ENCODE measurements at regions not wholly inside any gene's neighbourhood (a gene's known extent, or its start where the extent isn't known, plus 50 kb on each side); places are given as distances from the start of the nearest gene placed in this dataset.

GRCh38 chr9:27701587-27701986, 128.3 kb upstream of the C9orf72 start:
- ChIA-PET CTCF (no interaction called here), POLR2A (ENCODE audit: low non-redundant PET) (no interaction called here)
- no peak overlapping the region for H3K27ac ChIP-seq
- no peak for DNase-seq (ENCODE audit: low spot score)
- no peak for TF ChIP-seq CTCF (conservative IDR thresholded peaks at IDR 0.05; ENCODE audit: low read depth)

- POLR2A ChIA-PET (ENCODE audit: low non-redundant PET): no interaction called here
- CTCF ChIA-PET: interaction anchor here (0.9 kb wide), 1 partner anchor 14 kb away, joined by 5 read pairs; no protein-coding TSS in a partner anchor
- no peak for DNase-seq (ENCODE audit: low spot score)
- no peak for TF ChIP-seq CTCF (conservative IDR thresholded peaks at IDR 0.05; ENCODE audit: low read depth)
- H3K27ac ChIP-seq: no peak overlapping the region
Observed at GRCh38 chr9:27703216-27703980, 130.1 kb upstream of the C9orf72 start.

- no peak for DNase-seq (ENCODE audit: low spot score)
- no peak for TF ChIP-seq CTCF (conservative IDR thresholded peaks at IDR 0.05; ENCODE audit: low read depth)
- POLR2A ChIA-PET (ENCODE audit: low non-redundant PET): no interaction called here
- CTCF ChIA-PET: no interaction called here
- no peak overlapping the region for H3K27ac ChIP-seq
Observed at GRCh38 chr9:27711241-27711640, 138.0 kb upstream of the C9orf72 start.

- TF ChIP-seq CTCF (conservative IDR thresholded peaks at IDR 0.05; ENCODE audit: low read depth): no peak
- CTCF ChIA-PET: no interaction called here
- POLR2A ChIA-PET (ENCODE audit: low non-redundant PET): no interaction called here
- no peak overlapping the region for H3K27ac ChIP-seq
- DNase-seq (ENCODE audit: low spot score): no peak
Observed at GRCh38 chr9:27712806-27713205, 139.5 kb upstream of the C9orf72 start.

- DNase-seq (ENCODE audit: low spot score): no peak
- POLR2A ChIA-PET (ENCODE audit: low non-redundant PET): no interaction called here
- TF ChIP-seq CTCF (conservative IDR thresholded peaks at IDR 0.05; ENCODE audit: low read depth): no peak
- CTCF ChIA-PET: interaction anchor here (0.7 kb wide), 1 partner anchor 29 kb away, joined by 3 read pairs; no protein-coding TSS in a partner anchor
- no peak overlapping the region for H3K27ac ChIP-seq
Observed at GRCh38 chr9:27714388-27714787, 141.1 kb upstream of the C9orf72 start.

- CTCF ChIA-PET: no interaction called here
- POLR2A ChIA-PET (ENCODE audit: low non-redundant PET): no interaction called here
- H3K27ac ChIP-seq: no peak overlapping the region
- DNase-seq (ENCODE audit: low spot score): no peak
- TF ChIP-seq CTCF (conservative IDR thresholded peaks at IDR 0.05; ENCODE audit: low read depth): no peak
Observed at GRCh38 chr9:27715651-27716050, 142.4 kb upstream of the C9orf72 start.

Measured in RWPE1 (cell line).